A549 (cell line): ENCODE measurements at regions not wholly inside any gene's neighbourhood (a gene's known extent, or its start where the extent isn't known, plus 50 kb on each side); places are given as distances from the start of the nearest gene placed in this dataset.

Experiments
- ATAC-seq, 2 experiments: fragments of 200-7000 bp in 1 of 2; fragments of >200 bp in 1 of 2; cut with Nextera tagmentation in 1 of 2; cut with Tn5 transposase in 1 of 2; 3 replicates each; pipeline versions ENCODE4 v1.8.0 to v1.9.1; 2018 to 2020; ENCODE audit warnings: mild to moderate bottlenecking in 1 of 2, moderate library complexity in 1 of 2
- CTCF ChIA-PET: fragments of 300-600 bp; sonication (Branson Sonifier 250); formaldehyde crosslinking; extraction: SDS; loops from one replicate; lab custom pipeline; 2021; ENCODE audit warnings: antibody characterized with exemption, inconsistent platforms; lab: Yijun Ruan, JAX
- POLR2A ChIA-PET: fragments of 350-600 bp; formaldehyde crosslinking; extraction: SDS; loops from one replicate; lab custom pipeline; 2021; ENCODE audit warnings: antibody characterized with exemption, inconsistent platforms; lab: Yijun Ruan, JAX
- DNase-seq, 2 experiments: peaks; one replicate each; pipeline versions ENCODE4 v3.0.0 to v3.0.0-alpha.2; 2011 to 2016; ENCODE audit warnings: low read depth in 1 of 2, low spot score in 1 of 2
- FAIRE-seq: peaks from 2 replicates; lab custom pipeline; 2011; peaks lifted over from hg19 to GRCh38; lab: Jason Lieb, UNC
- H3K27ac ChIP-seq, 2 experiments: fragments of >200 bp; sonication (Bioruptor Twin); formaldehyde crosslinking; 3 replicates each; pipeline ENCODE4 v1.5.1; 2016 to 2017
- H3K4me1 ChIP-seq: fragments of >200 bp; sonication (Bioruptor Twin); formaldehyde crosslinking; 3 replicates; pipeline ENCODE4 v1.6.1; 2016
- H3K4me2 ChIP-seq: fragments of >200 bp; sonication (Bioruptor Twin); formaldehyde crosslinking; 3 replicates; pipeline ENCODE4 v1.6.1; 2016
- H3K4me3 ChIP-seq: fragments of >200 bp; sonication (Bioruptor Twin); formaldehyde crosslinking; 3 replicates; pipeline ENCODE4 v1.5.1; 2016
- H3K9me3 ChIP-seq: fragments of >200 bp; sonication (Bioruptor Twin); formaldehyde crosslinking; 3 replicates; pipeline ENCODE4 v1.6.1; 2016
- BHLHE40 ChIP-seq: IDR thresholded peaks from 2 replicates; pipeline ENCODE4 v1.6.1; 2012; ENCODE audit warnings: low read depth, low read length, inconsistent platforms
- CEBPB ChIP-seq, 2 experiments: fragments of >200 bp in 1 of 2; sonication (Bioruptor Twin) in 1 of 2; formaldehyde crosslinking in 1 of 2; IDR thresholded peaks; 2 replicates each; pipeline ENCODE4 v1.6.1; 2012 to 2016
- CHD2 ChIP-seq: fragments of 150-350 bp; IDR thresholded peaks from 2 replicates; pipeline ENCODE4 v1.6.1; 2014; ENCODE audit warnings: low read length; ENCODE audit not compliant: partially characterized antibody
- EHMT2 ChIP-seq: fragments of 200-600 bp; sonication (generic); IDR thresholded peaks from 2 replicates; pipeline ENCODE4 v1.6.1; 2016; ENCODE audit warnings: antibody characterized with exemption, low read depth, mild to moderate bottlenecking, moderate library complexity
- EP300 ChIP-seq, 2 experiments: fragments of >200 bp; sonication (Bioruptor Twin); formaldehyde crosslinking; IDR thresholded peaks; 2 replicates in 1 of 2; 3 replicates in 1 of 2; pipeline ENCODE4 v1.6.1; 2016 to 2017
- FOSL2 ChIP-seq, 2 experiments: fragments of 450-650 bp in 1 of 2; fragments of >200 bp in 1 of 2; sonication (Bioruptor Twin) in 1 of 2; formaldehyde crosslinking; IDR thresholded peaks; 2 replicates each; pipeline versions ENCODE4 v1.5.0 to v1.6.1; 2016 to 2020; ENCODE audit warnings: mild to moderate bottlenecking in 1 of 2, moderate library complexity in 1 of 2
- HEYL ChIP-seq: fragments of 250-450 bp; sonication (Bioruptor Pico); IDR thresholded peaks from 2 replicates; pipeline ENCODE4 v1.8.0; 2021; ENCODE audit warnings: mild to moderate bottlenecking, moderate library complexity
- HOXB13 ChIP-seq: fragments of 250-450 bp; sonication (Bioruptor Pico); IDR thresholded peaks from 2 replicates; pipeline ENCODE4 v1.5.0; 2020; ENCODE audit warnings: low read depth, mild to moderate bottlenecking, moderate library complexity
- JUNB ChIP-seq: fragments of >200 bp; sonication (Bioruptor Twin); formaldehyde crosslinking; IDR thresholded peaks from 2 replicates; pipeline ENCODE4 v1.6.1; 2016
- KDM5A ChIP-seq: fragments of 200-600 bp; sonication (generic); IDR thresholded peaks from 2 replicates; pipeline ENCODE4 v1.6.1; 2016; ENCODE audit warnings: antibody characterized with exemption, mild to moderate bottlenecking
- NPAS2 ChIP-seq: fragments of 250-450 bp; sonication (Bioruptor Pico); IDR thresholded peaks from 2 replicates; pipeline ENCODE4 v1.8.0; 2022; ENCODE audit warnings: mild to moderate bottlenecking, moderate library complexity, borderline replicate concordance
- PHF8 ChIP-seq: fragments of 200-600 bp; sonication (generic); IDR thresholded peaks from 2 replicates; pipeline ENCODE4 v1.6.1; 2016; ENCODE audit warnings: low read depth, mild to moderate bottlenecking, antibody characterized with exemption, moderate library complexity, borderline replicate concordance
- RNF2 ChIP-seq: fragments of 200-600 bp; sonication (generic); IDR thresholded peaks from 2 replicates; pipeline ENCODE4 v1.6.1; 2016; ENCODE audit warnings: low read depth, mild to moderate bottlenecking, antibody characterized with exemption, moderate library complexity, borderline replicate concordance
- SMC3 ChIP-seq: fragments of >200 bp; sonication (Bioruptor Twin); formaldehyde crosslinking; IDR thresholded peaks from 3 replicates; pipeline ENCODE4 v1.6.1; 2018; ENCODE audit warnings: inconsistent platforms
- TP53 ChIP-seq: fragments of 250-450 bp; sonication (Bioruptor Pico); IDR thresholded peaks from 2 replicates; pipeline ENCODE4 v1.5.0; 2021; ENCODE audit warnings: mild to moderate bottlenecking, moderate library complexity
- ZC3H11A ChIP-seq: fragments of 450-650 bp; IDR thresholded peaks from 2 replicates; pipeline ENCODE4 v1.6.1; 2014; ENCODE audit warnings: antibody characterized with exemption, mild to moderate bottlenecking
- WGBS: methylation state at CpG from one replicate; pipeline ENCODE4 v1.1.6; 2017; ENCODE audit errors: missing lambda C conversion rate; 5-methylcytosine and 5-hydroxymethylcytosine counted together
- TF ChIP-seq, protein P1 (sequence below): fragments of 250-450 bp; sonication (Bioruptor Pico); IDR thresholded peaks from 2 replicates; pipeline ENCODE4 v1.5.0; 2020; ENCODE audit warnings: low read depth, mild to moderate bottlenecking, moderate library complexity
- TF ChIP-seq, protein P2 (sequence below): IDR thresholded peaks from 2 replicates; pipeline ENCODE4 v1.6.1; 2012; ENCODE audit warnings: low read depth, borderline replicate concordance
- TF ChIP-seq, protein P3 (sequence below): fragments of 250-450 bp; sonication (Bioruptor Pico); IDR thresholded peaks from 2 replicates; pipeline ENCODE4 v1.5.0; 2021; ENCODE audit warnings: mild to moderate bottlenecking, moderate library complexity, borderline replicate concordance
- TF ChIP-seq, protein P4 (sequence below): IDR thresholded peaks from 2 replicates; pipeline ENCODE4 v1.6.1; 2012
- TF ChIP-seq, protein P5 (sequence below): fragments of >200 bp; sonication (Bioruptor Twin); formaldehyde crosslinking; IDR thresholded peaks from 3 replicates; pipeline ENCODE4 v1.6.1; 2016

- FAIRE-seq (no peak), ATAC-seq (no peak), DNase-seq (no peak)
- no peak for TF ChIP-seq HOXB13 (CRISPR knock-in tag)
- TF ChIP-seq FOSL2 (IDR thresholded peaks at IDR 0.05) = no peak
- no peak for TF ChIP-seq FOSL2 (CRISPR knock-in tag; IDR thresholded peaks at IDR 0.05)
- TF ChIP-seq TP53 = no peak
- TF ChIP-seq KDM5A = no peak
- TF ChIP-seq JUNB = no peak
- no peak for TF ChIP-seq SMC3
- TF ChIP-seq EP300 (IDR thresholded peaks at IDR 0.05) = no peak
- no peak for TF ChIP-seq RNF2
- TF ChIP-seq BHLHE40 = no peak
- TF ChIP-seq, protein P1, sequence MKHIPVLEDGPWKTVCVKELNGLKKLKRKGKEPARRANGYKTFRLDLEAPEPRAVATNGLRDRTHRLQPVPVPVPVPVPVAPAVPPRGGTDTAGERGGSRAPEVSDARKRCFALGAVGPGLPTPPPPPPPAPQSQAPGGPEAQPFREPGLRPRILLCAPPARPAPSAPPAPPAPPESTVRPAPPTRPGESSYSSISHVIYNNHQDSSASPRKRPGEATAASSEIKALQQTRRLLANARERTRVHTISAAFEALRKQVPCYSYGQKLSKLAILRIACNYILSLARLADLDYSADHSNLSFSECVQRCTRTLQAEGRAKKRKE (CRISPR knock-in tag) = no peak
- no peak for TF ChIP-seq EHMT2
- TF ChIP-seq PHF8 = no peak
- no peak for TF ChIP-seq CHD2
- H3K27ac ChIP-seq = no peak overlapping the region
- POLR2A ChIA-PET = no interaction called here
- no peak overlapping the region for H3K4me3 ChIP-seq
- no peaks in the 10 kb centered on the region for H3K9me3 ChIP-seq
- 2% methylated on average over 3 of the region's 3 CpGs for WGBS
- no peak overlapping the region for H3K4me2 ChIP-seq
- no peaks in the 10 kb centered on the region for H3K4me1 ChIP-seq
- CTCF ChIA-PET = no interaction called here
Observed at GRCh38 chr1:38300616-38301015, 254.0 kb upstream of the POU3F1 start.

DNA sequence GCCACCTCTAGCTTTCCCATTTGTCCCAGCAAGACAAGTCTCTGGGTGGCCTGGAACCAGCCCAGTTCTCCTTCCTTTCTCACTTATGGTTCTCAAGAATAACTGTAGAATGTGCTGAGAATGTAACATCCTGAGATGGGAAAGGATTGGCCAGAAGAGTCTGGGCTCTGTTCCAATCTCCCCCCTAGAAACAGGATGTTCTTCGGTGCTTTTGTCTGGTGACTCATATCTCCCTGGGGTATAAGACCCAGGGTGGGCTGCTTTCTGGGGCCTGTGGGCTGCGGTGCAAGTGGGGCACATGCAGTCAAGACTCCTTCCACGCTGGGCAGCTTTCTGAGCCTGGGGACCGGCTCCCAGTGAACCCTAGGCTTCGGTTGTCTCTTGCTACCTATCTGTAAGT, 251.2 kb upstream of the POU3F1 start:
- CTCF ChIA-PET = no interaction called here
- Histone ChIP-seq H3K4me2 (no peak overlapping the region), H3K9me3 (no peaks in the 10 kb centered on the region), H3K4me1 (no peaks in the 10 kb centered on the region), H3K27ac (no peak overlapping the region), H3K4me3 (no peak overlapping the region)
- POLR2A ChIA-PET = no interaction called here
- ATAC-seq (no peak), FAIRE-seq (no peak), DNase-seq (no peak)
- TF ChIP-seq HEYL (CRISPR knock-in tag) = no peak
- TF ChIP-seq, protein P2, sequence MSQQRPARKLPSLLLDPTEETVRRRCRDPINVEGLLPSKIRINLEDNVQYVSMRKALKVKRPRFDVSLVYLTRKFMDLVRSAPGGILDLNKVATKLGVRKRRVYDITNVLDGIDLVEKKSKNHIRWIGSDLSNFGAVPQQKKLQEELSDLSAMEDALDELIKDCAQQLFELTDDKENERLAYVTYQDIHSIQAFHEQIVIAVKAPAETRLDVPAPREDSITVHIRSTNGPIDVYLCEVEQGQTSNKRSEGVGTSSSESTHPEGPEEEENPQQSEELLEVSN = no peak
- TF ChIP-seq, protein P3, sequence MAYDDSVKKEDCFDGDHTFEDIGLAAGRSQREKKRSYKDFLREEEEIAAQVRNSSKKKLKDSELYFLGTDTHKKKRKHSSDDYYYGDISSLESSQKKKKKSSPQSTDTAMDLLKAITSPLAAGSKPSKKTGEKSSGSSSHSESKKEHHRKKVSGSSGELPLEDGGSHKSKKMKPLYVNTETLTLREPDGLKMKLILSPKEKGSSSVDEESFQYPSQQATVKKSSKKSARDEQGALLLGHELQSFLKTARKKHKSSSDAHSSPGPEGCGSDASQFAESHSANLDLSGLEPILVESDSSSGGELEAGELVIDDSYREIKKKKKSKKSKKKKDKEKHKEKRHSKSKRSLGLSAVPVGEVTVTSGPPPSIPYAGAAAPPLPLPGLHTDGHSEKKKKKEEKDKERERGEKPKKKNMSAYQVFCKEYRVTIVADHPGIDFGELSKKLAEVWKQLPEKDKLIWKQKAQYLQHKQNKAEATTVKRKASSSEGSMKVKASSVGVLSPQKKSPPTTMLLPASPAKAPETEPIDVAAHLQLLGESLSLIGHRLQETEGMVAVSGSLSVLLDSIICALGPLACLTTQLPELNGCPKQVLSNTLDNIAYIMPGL (CRISPR knock-in tag) = no peak
- WGBS = 4% methylated on average over 5 of the region's 5 CpGs

DNA sequence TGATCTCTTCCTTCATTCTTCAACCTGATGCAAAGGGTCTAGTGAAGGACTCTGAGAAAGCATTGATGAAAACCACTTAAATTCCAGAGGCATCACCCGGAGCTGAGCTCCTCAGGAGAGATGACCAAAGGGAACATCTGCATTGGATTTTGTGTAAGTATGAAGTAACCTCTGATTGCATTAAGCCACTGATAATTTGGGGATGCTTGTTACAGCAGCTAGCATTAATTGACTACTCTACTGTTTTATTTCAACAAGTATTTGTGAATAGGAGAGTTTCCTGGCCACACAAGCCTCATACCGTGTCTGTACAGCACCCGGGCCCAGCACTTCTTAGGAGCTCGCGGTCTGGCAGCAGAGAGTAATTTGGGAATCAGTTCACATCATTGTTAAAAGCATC, 250.7 kb upstream of the POU3F1 start:
- H3K4me1 ChIP-seq = no peaks in the 10 kb centered on the region
- ATAC-seq (no peak), FAIRE-seq (no peak), DNase-seq (no peak)
- ChIA-PET CTCF (no interaction called here), POLR2A (no interaction called here)
- WGBS = 37% methylated on average over 5 of the region's 5 CpGs
- no peak overlapping the region for H3K4me3 ChIP-seq
- no peaks in the 10 kb centered on the region for H3K9me3 ChIP-seq
- TF ChIP-seq ZC3H11A (no peak), NPAS2 (no peak), RNF2 (no peak), CEBPB (IDR thresholded peaks at IDR 0.05) (no peak)
- TF ChIP-seq, protein P4, sequence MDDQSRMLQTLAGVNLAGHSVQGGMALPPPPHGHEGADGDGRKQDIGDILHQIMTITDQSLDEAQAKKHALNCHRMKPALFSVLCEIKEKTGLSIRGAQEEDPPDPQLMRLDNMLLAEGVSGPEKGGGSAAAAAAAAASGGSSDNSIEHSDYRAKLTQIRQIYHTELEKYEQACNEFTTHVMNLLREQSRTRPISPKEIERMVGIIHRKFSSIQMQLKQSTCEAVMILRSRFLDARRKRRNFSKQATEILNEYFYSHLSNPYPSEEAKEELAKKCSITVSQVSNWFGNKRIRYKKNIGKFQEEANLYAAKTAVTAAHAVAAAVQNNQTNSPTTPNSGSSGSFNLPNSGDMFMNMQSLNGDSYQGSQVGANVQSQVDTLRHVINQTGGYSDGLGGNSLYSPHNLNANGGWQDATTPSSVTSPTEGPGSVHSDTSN = no peak
- TF ChIP-seq, protein P5, sequence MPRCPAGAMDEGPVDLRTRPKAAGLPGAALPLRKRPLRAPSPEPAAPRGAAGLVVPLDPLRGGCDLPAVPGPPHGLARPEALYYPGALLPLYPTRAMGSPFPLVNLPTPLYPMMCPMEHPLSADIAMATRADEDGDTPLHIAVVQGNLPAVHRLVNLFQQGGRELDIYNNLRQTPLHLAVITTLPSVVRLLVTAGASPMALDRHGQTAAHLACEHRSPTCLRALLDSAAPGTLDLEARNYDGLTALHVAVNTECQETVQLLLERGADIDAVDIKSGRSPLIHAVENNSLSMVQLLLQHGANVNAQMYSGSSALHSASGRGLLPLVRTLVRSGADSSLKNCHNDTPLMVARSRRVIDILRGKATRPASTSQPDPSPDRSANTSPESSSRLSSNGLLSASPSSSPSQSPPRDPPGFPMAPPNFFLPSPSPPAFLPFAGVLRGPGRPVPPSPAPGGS = no peak
- H3K27ac ChIP-seq = no peak overlapping the region
- H3K4me2 ChIP-seq = no peak overlapping the region
